Cerebellar nuclear complex (tissue), 1 donor: ENCODE measurements at regions not wholly inside any gene's neighbourhood (a gene's known extent, or its start where the extent isn't known, plus 50 kb on each side); places are given as distances from the start of the nearest gene placed in this dataset.

Experiments used
- DNase-seq, 2 experiments: peaks; one replicate each; lab custom pipeline; 2025; lab: John Stamatoyannopoulos, UW

GRCh38 chr5:3888310-3888709, 292.7 kb downstream of the IRX1 start:
- no peak for DNase-seq

- DNase-seq, result no peak
Measured at GRCh38 chr5:3889412-3890142, 293.9 kb downstream of the IRX1 start.

GRCh38 chr5:3891113-3891512, 295.5 kb downstream of the IRX1 start:
- DNase-seq, result no peak

GRCh38 chr5:3893527-3893926, 297.9 kb downstream of the IRX1 start:
- DNase-seq, result no peak

- no peak for DNase-seq
Measured at GRCh38 chr5:3893975-3894374, 298.3 kb downstream of the IRX1 start.

- DNase-seq, result no peak
Measured at GRCh38 chr5:3896098-3896497, 300.5 kb downstream of the IRX1 start.

GRCh38 chr5:3899093-3899492, 303.5 kb downstream of the IRX1 start:
- DNase-seq, result no peak

GRCh38 chr5:3904584-3904983, 309.0 kb downstream of the IRX1 start:
- DNase-seq, result no peak

GRCh38 chr5:3905031-3905430, 309.4 kb downstream of the IRX1 start:
- no peak for DNase-seq

- DNase-seq, result no peak
Measured at GRCh38 chr5:3905521-3905920, 309.9 kb downstream of the IRX1 start.

GRCh38 chr5:3911111-3911510, 315.5 kb downstream of the IRX1 start:
- no peak for DNase-seq

- no peak for DNase-seq
Measured at GRCh38 chr5:3911773-3912172, 316.1 kb downstream of the IRX1 start.

- no peak for DNase-seq
Measured at GRCh38 chr5:3912790-3913189, 317.2 kb downstream of the IRX1 start.

GRCh38 chr5:3913279-3913678, 317.6 kb downstream of the IRX1 start:
- no peak for DNase-seq

GRCh38 chr5:3925022-3925421, 329.4 kb downstream of the IRX1 start:
- no peak for DNase-seq

GRCh38 chr5:3925935-3926334, 330.3 kb downstream of the IRX1 start:
- no peak for DNase-seq

GRCh38 chr5:3929799-3930198, 334.2 kb downstream of the IRX1 start:
- no peak for DNase-seq

GRCh38 chr5:3931976-3932375, 336.3 kb downstream of the IRX1 start:
- DNase-seq, result no peak

GRCh38 chr5:3933536-3933935, 337.9 kb downstream of the IRX1 start:
- no peak for DNase-seq

GRCh38 chr5:3933966-3934365, 338.3 kb downstream of the IRX1 start:
- DNase-seq, result no peak

- DNase-seq, result no peak
Measured at GRCh38 chr5:3943859-3944258, 348.2 kb downstream of the IRX1 start.

- DNase-seq, result no peak
Measured at GRCh38 chr5:3944930-3945329, 349.3 kb downstream of the IRX1 start.

GRCh38 chr5:3948838-3949237, 353.2 kb downstream of the IRX1 start:
- DNase-seq, result no peak

GRCh38 chr5:3954199-3954598, 358.6 kb downstream of the IRX1 start:
- DNase-seq, result no peak
